Small intestine (tissue), 7 donors: ENCODE measurements at regions not wholly inside any gene's neighbourhood (a gene's known extent, or its start where the extent isn't known, plus 50 kb on each side); places are given as distances from the start of the nearest gene placed in this dataset.

Source experiments
- DNase-seq, 2 donors: peaks; one replicate each; pipeline versions ENCODE4 v3.0.0 to v3.0.0-alpha.2; 2013
- FAIRE-seq: peaks from 2 replicates; lab custom pipeline; 2012; peaks lifted over from hg19 to GRCh38; lab: Jason Lieb, UNC
- H3K27ac ChIP-seq, 3 donors: one replicate each; pipeline ENCODE4 v1.5.1; 2013; ENCODE audit warnings: low read length in 2 of 3, mild to moderate bottlenecking in 2 of 3, control low read depth in 1 of 3, inconsistent platforms in 1 of 3, low read depth in 1 of 3, moderate library complexity in 1 of 3
- H3K27me3 ChIP-seq, 3 donors: one replicate each; pipeline ENCODE4 v1.6.1; 2013; ENCODE audit warnings: low read length in 3 of 3, inconsistent platforms in 1 of 3; ENCODE audit not compliant: control insufficient read depth in 3 of 3, insufficient read depth in 3 of 3
- H3K36me3 ChIP-seq, 3 donors: one replicate each; pipeline ENCODE4 v1.6.1; 2013; ENCODE audit warnings: low read length in 3 of 3, inconsistent platforms in 1 of 3, low read depth in 1 of 3, mild to moderate bottlenecking in 1 of 3, moderate library complexity in 1 of 3; ENCODE audit not compliant: control insufficient read depth in 3 of 3, insufficient read depth in 2 of 3
- H3K4me1 ChIP-seq, 3 donors: one replicate each; pipeline ENCODE4 v1.6.1; 2013; ENCODE audit warnings: low read length in 2 of 3, inconsistent platforms in 1 of 3, low read depth in 1 of 3, mild to moderate bottlenecking in 1 of 3, moderate library complexity in 1 of 3; ENCODE audit not compliant: control insufficient read depth in 3 of 3, insufficient read depth in 2 of 3
- H3K4me3 ChIP-seq, 3 donors: one replicate each; pipeline ENCODE4 v1.5.1; 2013; ENCODE audit warnings: low read length in 3 of 3, control low read depth in 1 of 3, inconsistent platforms in 1 of 3, low read depth in 1 of 3, mild to moderate bottlenecking in 1 of 3, moderate library complexity in 1 of 3
- H3K9me3 ChIP-seq, 2 donors: one replicate each; pipeline ENCODE4 v1.6.1; 2013; ENCODE audit warnings: low read depth in 1 of 2, low read length in 1 of 2; ENCODE audit not compliant: control insufficient read depth in 2 of 2, insufficient read depth in 1 of 2
- WGBS, 3 donors: extraction: QIAGEN DNeasy Blood & Tissue Kit; methylation state at CpG; one replicate each; pipeline ENCODE4 v1.1.7; 2013; 5-methylcytosine and 5-hydroxymethylcytosine counted together
- donor health status: healthy with polysubstance abuse.
- donor health status: control.
- donor health status: control.
- donor health status: Bipolar disorder and iron deficiency.
- donor health status: healthy.

GRCh38 chr20:50309764-50310672 is 119.4 kb downstream of the CEBPB start:
- Histone ChIP-seq H3K27ac (peak overlapping the region in 2 of 3 donors; percentile 81 to 86), H3K9me3 (no peaks in the 10 kb centered on the region), H3K4me1 (peaks cover 8 to 45% (median 12%) of the 10 kb centered on the region in 3 donors), H3K36me3 (no peaks in the 10 kb centered on the region), H3K4me3 (no peak overlapping the region), H3K27me3 (no peaks in the 10 kb centered on the region)
- no peak for DNase-seq
- no peak for FAIRE-seq
- 58 to 75% (median 71%) methylated on average over 20 of the region's 20 CpGs for WGBS, 3 donors

GRCh38 chr20:50310673-50311051 is 120.0 kb downstream of the CEBPB start:
- Histone ChIP-seq H3K9me3 (no peaks in the 10 kb centered on the region), H3K4me1 (peaks cover 8 to 40% (median 9%) of the 10 kb centered on the region in 3 donors), H3K27me3 (no peaks in the 10 kb centered on the region), H3K4me3 (no peak overlapping the region), H3K36me3 (no peaks in the 10 kb centered on the region), H3K27ac (peak overlapping the region in 1 of 3 donors; percentile 42)
- WGBS, 3 donors = 86 to 92% (median 88%) methylated on average over 10 of the region's 10 CpGs
- FAIRE-seq (no peak), DNase-seq (no peak)

GRCh38 chr20:50311308-50312001 is 120.8 kb downstream of the CEBPB start:
- FAIRE-seq = no peak
- Histone ChIP-seq H3K27me3 (no peaks in the 10 kb centered on the region), H3K27ac (peak overlapping the region in 1 of 3 donors; percentile 42), H3K4me1 (peaks cover 4 to 32% (median 6%) of the 10 kb centered on the region in 3 donors), H3K4me3 (no peak overlapping the region), H3K9me3 (no peaks in the 10 kb centered on the region), H3K36me3 (no peaks in the 10 kb centered on the region)
- WGBS, 3 donors = 75 to 78% (median 76%) methylated on average over 12 of the region's 12 CpGs
- DNase-seq = no peak

- peaks cover 0 to 26% (median 0%) of the 10 kb centered on the region in 3 donors for H3K4me1 ChIP-seq
- no peaks in the 10 kb centered on the region for H3K9me3 ChIP-seq
- H3K27me3 ChIP-seq = no peaks in the 10 kb centered on the region
- no peak for FAIRE-seq
- 83 to 95% (median 83%) methylated on average over 5 of the region's 5 CpGs for WGBS, 3 donors
- H3K4me3 ChIP-seq = no peak overlapping the region
- no peaks in the 10 kb centered on the region for H3K36me3 ChIP-seq
- H3K27ac ChIP-seq = peak overlapping the region in 1 of 3 donors; percentile 79
- DNase-seq = no peak
These were observed 121.5 kb downstream of the CEBPB start for GRCh38 chr20:50312002-50312681.

- FAIRE-seq = no peak
- H3K36me3 ChIP-seq = no peaks in the 10 kb centered on the region
- no peak for DNase-seq
- H3K4me1 ChIP-seq = peaks cover 0 to 22% (median 0%) of the 10 kb centered on the region in 3 donors
- no peaks in the 10 kb centered on the region for H3K27me3 ChIP-seq
- WGBS, 3 donors = 53 to 58% (median 55%) methylated on average over 16 of the region's 16 CpGs
- peak overlapping the region in 1 of 3 donors; percentile 81 for H3K27ac ChIP-seq
- H3K9me3 ChIP-seq = no peaks in the 10 kb centered on the region
- no peak overlapping the region for H3K4me3 ChIP-seq
These were observed 122.3 kb downstream of the CEBPB start for GRCh38 chr20:50312682-50313521.

GRCh38 chr20:50313522-50313820 is 122.8 kb downstream of the CEBPB start:
- no peak for FAIRE-seq
- no peak for DNase-seq
- Histone ChIP-seq H3K4me1 (peaks cover 0 to 19% (median 0%) of the 10 kb centered on the region in 3 donors), H3K36me3 (no peaks in the 10 kb centered on the region), H3K9me3 (no peaks in the 10 kb centered on the region), H3K27me3 (no peaks in the 10 kb centered on the region), H3K4me3 (no peak overlapping the region), H3K27ac (peak overlapping the region in 1 of 3 donors; percentile 81)
- 92 to 96% (median 96%) methylated on average over 2 of the region's 2 CpGs for WGBS, 3 donors

- Histone ChIP-seq H3K4me3 (no peak overlapping the region), H3K27me3 (no peaks in the 10 kb centered on the region), H3K4me1 (peaks cover 0 to 17% (median 0%) of the 10 kb centered on the region in 3 donors), H3K36me3 (no peaks in the 10 kb centered on the region), H3K9me3 (no peaks in the 10 kb centered on the region), H3K27ac (peak overlapping the region in 1 of 3 donors; percentile 81)
- DNase-seq = no peak
- 81 to 84% (median 82%) methylated on average over 16 of the region's 16 CpGs for WGBS, 3 donors
- no peak for FAIRE-seq
These were observed 123.4 kb downstream of the CEBPB start for GRCh38 chr20:50313827-50314677.
